SK-MEL-5 (cell line): ENCODE measurements at regions not wholly inside any gene's neighbourhood (a gene's known extent, or its start where the extent isn't known, plus 50 kb on each side); places are given as distances from the start of the nearest gene placed in this dataset.
A peak's percentile ranks its signal among the peaks of the same experiment; 100 is the strongest.
"Not testable (repeated sequence)": the region's sequence is repeated elsewhere in the genome, so short reads cannot be mapped to it uniquely, and the experiment has no call there.

Experiments
- DNase-seq: peaks from one replicate; pipeline ENCODE4 v3.0.0-alpha.2; 2016; ENCODE audit warnings: low read depth, low spot score
- in situ Hi-C: cut with HindIII; loops from 2 replicates; pipeline ENCODE4 v1.10.0; 2016; ENCODE audit warnings: low sequenced_read_pairs, high pct_unique_total_duplicates, low pct_unique_long_range_greater_than_20kb

DNA sequence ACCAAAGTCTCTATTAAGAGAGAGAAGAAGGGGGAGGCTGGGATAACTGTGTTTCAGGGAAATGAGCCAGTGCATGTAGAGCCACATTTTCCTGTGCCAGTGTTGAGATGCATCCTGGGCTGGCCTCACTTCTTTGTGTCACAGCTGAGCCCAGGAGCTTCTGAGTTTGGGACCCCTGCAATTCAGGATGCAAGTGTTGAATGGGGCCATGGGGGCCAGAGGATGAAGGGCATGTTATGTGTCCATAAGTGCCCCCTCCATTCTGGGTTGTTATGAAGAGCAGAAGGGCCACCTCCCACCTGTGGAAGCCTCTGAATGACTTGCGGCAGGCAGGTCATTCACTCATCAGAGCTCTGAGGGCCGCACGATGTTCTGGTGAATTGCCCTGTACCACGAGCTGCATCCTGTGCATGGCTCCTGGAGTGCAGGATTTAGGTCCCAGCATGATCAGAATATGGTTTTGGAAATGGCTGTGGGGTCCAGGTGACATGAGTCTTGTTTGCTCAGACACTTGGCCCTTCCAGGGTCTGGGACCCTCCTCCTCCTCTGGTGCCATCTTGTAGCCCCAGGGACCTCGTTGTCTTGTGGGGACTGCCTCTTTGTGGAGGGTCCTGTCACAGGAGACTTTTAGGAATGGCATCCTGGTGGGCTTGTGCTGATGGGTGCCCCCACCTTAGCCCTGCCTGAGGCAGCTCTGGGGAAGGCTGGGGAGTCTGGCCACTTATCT is 115.4 kb upstream of the PITX1 start:
- in situ Hi-C loops: no loop called here
- DNase-seq: no peak

DNA sequence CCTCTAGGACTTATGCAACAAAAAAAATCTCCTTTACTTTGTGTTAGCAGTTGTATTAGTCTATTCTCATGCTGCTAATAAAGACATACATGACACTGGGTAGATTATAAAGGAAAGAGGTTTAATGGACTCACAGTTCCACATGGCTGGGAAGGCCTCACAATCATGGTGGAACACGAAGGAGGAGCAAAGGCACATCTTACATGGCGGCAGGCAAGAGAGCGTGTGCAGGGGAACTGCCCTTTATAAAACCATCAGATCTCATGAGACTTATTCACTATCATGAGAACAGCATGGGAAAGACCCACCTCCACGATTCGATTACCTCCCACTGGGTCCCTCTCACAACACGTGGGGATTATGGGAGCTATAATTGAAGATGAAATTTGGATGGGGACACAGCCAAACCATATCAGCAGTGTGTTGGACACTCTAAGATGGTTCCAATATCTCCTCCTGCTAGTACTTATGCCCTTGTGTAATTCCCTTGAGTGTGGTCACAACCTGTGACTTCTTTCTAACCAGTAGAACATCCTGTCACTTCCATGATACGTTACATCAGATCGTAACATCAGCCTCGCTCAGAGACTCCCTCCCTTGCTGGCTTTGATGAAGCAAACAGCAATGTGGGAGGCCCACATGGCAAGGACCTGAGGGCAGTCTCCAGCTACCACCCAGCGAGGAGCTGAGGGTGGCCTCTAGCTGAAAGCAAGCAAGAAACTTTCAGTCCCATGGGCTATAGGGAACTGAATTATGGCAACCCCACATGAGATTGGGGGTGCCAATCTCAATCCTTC is 113.5 kb upstream of the PITX1 start:
- in situ Hi-C loops: no loop called here
- no peak for DNase-seq

DNA sequence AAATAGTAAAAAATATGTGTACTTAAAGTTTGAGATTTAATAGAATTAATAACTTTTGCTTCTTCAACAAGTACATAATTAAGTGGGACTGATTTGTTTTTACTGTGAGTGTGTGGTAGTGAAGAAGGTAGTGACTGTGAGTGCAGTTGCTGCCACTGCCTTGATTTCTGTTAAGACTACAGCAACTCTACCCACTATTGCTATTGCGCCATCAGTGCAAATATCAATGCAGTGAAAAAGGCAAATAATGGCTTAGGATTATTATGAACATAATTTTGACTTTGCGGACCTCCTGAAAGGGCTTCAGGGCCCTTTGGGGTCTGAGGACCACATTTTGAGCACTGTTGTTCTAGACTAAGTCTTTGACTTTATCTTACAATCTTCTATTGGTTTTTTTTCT is 112.0 kb upstream of the PITX1 start:
- in situ Hi-C loops: no loop called here
- DNase-seq: no peak

- DNase-seq, in situ Hi-C loops: not testable (repeated sequence)
Observed at GRCh38 chr5:135143682-135144081, 109.7 kb upstream of the PITX1 start.

DNA sequence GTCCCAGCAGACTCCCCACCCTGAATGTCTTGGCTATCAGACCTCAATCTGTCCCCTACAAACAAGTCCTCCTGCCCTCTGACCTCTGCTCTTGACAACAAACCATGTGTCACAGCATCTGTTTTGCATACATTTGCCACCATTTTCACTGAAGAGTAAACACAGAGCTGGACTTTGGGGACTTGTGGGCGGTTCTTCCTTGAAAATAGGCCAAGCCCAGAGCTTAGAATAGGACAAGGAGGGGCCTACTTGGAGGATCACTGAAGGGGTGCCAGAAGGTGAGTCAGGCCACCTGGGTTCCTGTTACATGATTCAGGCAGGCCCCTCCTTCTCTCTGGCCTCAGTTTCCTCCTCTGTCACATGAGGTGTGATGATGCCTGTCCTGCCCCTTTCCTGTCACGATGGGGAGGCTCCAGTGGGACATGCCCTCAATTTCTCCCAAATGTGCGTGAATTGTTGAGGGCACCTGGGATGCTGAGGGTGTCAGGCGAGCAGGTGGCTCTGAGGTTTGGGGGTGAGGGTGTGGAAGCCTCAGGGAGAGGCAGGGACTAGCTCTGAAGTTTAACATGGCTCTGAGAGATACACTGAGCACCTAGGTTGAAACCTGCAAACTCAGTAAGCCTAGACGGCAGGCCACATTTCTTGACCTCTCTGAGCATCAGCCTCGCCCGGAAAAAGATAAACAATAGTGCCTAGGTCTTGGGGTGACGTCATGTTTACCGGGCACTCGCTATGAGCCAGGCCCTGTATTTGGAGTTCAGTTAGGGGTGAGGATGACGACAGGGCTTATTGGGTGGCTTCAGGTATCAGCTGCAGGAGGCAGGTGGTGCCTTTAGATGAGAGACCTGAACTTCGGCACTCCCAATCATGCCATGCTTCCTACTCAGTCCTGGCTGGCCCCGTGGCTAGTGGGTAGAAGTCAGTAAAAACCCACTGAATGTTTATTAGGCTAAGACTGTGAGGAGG is 107.6 kb upstream of the PITX1 start:
- in situ Hi-C loops: no loop called here
- no peak for DNase-seq

DNA sequence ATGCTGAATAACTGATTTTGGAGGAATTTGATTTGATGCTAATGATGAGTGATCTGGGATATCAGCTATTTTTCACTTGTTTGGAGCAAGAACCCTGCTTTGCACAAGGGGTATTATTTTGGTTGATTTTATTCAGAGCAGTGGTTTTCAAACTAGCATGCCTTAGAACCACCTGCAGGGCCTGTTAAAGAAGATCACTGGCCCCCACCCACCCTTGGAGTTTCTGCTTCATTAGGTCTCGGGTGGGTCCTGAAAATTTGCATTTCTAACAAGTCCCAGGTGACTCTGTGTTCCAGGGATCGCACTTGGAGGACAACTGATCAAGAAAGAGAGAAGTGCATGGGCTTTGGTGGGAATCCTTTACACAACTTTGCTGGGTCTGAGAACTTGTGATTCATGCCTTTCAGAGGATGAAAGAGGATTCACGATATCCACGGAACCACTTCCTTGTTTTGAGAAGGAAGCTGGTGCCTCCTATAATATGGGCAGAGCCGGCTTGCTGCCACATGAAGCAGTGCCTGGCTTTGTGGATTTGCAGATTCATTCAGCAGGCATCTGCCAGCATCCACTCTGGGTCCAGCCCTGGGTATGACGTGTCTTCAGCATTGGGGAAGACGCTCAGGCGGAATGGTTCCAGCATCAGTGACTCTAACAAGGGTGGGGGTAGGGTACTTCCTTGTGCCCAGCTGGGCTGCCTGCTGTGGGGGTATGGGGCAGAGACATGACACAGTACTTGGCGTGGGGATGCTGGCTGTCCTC is 106.6 kb upstream of the PITX1 start:
- DNase-seq: no peak
- in situ Hi-C loops: no loop called here

DNA sequence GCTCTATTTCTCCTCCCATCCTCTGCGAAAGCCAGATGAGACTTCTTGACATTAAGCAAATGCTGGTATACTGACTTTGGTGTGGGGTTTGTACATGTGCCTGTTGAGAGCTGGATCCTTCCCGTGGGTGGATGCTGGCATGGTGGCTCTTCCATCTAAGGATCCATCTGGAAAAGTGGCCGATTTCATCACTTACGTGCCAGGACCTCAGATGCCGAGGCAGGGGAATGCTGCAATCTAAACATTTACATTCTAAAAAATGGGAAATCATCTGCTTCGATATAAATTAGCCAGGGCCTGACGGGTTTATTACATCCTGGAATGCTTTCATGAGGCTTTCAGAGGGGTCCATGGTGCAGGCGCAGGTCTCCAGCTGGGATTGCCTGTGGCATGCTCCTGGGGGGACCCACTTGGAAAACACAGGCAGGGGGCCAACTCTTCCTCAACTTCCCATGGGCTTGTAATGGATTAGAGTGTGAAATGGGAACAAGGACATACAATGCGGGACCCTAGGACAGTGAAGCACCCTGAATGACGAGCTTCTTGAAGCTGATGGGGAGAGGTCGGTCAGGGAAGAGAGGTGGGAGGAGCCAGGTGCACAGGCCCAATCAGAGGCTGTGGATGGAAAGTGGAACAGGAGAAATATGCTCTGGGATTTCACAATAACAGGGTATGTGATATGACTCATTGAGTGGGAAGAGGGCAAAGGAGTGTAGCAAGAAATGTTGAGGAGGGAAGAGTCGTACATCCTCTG is 105.5 kb upstream of the PITX1 start:
- in situ Hi-C loops: no loop called here
- DNase-seq: peak; percentile 14

- in situ Hi-C loops: no loop called here
- no peak for DNase-seq
Observed at GRCh38 chr5:135138116-135138850, 104.3 kb upstream of the PITX1 start.

DNA sequence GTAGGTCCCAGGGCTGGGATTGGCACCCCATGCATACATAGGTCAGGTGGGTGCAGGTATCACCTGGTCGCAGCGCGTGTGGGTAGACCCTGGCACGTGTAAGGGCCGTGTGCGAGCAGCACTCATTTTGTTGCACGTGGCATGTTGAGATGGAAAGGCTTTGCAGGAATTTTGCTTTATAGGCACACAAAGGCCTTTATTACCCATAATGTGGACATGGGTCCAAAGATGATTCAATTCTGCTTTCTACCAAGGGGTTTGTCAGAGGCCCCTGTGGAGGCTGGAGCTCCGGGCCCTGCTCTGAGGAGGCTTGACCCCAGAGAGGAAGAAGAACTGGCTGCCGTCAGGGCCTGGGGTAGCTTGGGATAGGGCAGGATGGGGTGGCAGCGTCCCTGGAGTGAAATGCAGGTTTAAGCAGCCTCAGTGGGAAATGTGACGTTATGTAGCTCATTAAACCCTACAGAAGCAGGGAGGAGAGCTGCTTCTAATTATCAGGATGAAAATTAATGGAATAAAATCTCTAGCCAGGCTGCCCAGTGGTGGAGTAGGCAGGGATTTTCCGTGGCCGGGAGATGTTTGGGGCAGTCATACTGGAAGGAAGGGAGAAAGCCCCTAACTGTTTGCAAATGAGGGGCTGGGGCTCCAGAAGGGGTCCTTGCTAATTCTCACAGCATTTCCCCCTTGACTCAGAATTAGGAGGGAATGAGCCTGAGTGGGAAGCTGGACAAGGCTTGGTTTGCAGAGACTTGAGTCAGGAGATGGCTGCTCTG is 103.3 kb upstream of the PITX1 start:
- DNase-seq: no peak
- in situ Hi-C loops: no loop called here

- DNase-seq: no peak
- in situ Hi-C loops: no loop called here
Observed at GRCh38 chr5:135136546-135136945, 102.5 kb upstream of the PITX1 start.

DNA sequence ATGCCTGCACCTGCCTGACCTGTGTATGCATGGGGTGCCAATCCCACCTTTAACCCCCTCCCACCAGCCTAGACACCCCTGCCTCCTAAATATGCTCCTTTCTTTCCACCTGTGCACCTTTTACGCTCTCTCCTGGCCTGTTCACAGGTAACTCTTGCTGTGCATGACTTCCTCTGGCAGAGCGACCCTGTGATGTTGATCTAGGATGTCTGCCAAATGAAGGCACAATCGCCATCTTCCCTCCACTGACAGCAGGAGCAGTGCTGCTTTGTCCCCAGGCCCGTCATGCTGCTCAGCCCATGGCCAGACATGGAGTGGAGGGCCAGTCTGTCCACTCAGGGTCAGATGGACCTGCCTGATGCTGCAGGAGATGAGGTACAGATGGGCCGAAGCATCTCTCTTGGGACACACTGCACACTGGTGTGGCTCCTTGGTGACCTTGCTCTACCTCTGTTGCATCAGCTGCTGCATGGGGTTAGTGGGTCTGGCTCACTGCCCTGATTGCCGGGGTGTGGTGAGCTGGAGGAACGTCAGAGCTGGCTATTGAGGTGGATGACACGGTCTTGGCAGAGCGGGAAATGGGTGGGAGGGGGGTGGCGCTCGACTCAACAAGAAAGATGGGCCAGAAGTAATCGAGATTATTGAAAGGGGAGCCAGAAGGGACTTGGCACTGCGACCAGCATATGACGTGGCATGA is 101.7 kb upstream of the PITX1 start:
- in situ Hi-C loops: no loop called here
- no peak for DNase-seq

DNA sequence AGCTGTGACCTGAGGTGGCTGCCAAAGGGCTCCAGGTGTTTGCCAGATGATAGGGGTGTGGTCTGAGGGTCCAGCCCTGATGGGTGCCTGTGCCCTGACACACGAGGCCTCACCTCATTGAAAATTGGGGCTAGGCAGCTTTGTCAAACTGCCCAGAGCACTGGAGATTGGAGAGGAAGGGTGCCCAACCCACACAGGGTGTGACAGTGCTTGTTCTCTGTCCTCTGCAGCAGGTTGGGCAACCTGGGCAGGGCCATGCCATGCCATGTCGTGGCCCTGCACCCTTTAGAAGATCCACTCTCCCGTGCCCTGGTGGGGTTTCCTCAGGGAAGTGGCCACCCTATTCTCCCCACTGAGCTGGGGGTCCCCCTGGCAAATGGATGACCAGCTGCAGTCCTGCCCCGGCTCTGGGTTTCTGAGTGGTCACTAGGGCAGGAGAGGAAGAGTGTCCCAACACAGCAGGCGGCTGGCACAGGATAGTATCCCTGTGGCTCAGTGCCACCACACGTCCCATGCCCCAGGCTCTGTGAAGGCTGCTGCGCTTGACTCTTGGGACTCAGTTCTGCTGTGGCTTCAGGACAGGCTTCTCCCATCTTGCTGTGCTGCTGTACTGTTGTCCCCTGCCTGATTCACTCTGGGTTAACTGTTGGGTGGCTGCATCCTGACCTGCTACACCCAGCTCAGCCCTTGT is 100.8 kb upstream of the PITX1 start:
- no peak for DNase-seq
- in situ Hi-C loops: no loop called here

DNA sequence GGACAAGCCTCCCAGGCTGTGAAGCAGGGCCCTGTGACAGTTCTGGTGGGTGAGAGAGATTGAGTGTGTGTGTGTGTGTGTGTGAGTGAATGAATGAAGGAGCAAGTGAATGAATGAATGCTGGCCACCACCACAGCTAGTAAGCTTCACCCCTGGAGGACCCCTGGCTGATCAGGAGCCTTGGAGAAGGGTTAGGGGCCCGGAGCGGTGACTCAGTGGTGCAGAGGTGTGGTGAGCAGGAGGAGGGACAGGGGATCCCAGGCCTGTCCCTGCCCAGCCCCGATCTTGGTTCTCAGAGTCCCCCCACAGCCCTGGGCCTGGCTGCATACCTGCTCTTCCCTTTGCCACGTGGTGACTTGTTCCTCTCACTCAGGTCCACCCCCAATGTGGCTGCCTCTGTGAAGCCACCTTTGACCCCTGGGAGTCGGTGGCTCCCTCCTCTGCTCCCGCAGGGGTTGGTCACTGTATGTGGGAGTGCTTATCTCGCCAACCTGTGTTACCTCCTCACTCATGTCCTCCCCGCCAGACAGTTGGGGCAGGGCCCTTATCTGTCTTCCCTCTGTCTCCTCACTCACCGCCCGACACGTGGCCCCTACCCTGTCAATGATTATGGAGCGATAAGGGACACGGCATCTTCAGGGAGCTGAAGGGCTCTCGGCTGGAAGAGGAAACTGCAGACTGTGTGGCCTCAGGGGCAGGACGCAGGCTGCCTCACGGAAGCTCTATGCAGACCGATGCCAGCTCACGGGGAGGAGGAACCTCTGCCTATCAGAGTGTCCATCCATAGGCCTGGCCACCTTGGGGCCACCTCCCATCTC is 99.9 kb upstream of the PITX1 start:
- no peak for DNase-seq
- in situ Hi-C loops: no loop called here

- DNase-seq: no peak
- in situ Hi-C loops: no loop called here
Observed at GRCh38 chr5:135133181-135133580, 99.2 kb upstream of the PITX1 start.
